ENCODE measurements at regions not wholly inside any gene's neighbourhood (a gene's known extent, or its start where the extent isn't known, plus 50 kb on each side); places are given as distances from the start of the nearest gene placed in this dataset.
"Not testable (repeated sequence)": the region's sequence is repeated elsewhere in the genome, so short reads cannot be mapped to it uniquely, and the experiment has no call there.

GRCh38 chr12:9417947-9418668 lies 189.6 kb downstream of the KLRB1 start:
- H3K27ac ChIP-seq; H3K4me1 ChIP-seq; H3K4me3 ChIP-seq; H3K4me2 ChIP-seq; H3K9me3 ChIP-seq; DNase-seq (ENCODE audit: low read depth in 1 of 2, low spot score in 1 of 2); POLR2A ChIA-PET; FAIRE-seq: not testable (repeated sequence)
- ATAC-seq, result peak; percentile 16 to 41; a peak in 4 of 6 replicates
- 71% methylated on average over 9 of the region's 16 CpGs for WGBS (ENCODE audit: missing lambda C conversion rate)
- CTCF ChIA-PET, result interaction anchor here (0.6 kb wide), 1 partner anchor 63 kb away, joined by 3 read pairs; no protein-coding TSS in a partner anchor

- 87% methylated on average over 5 of the region's 13 CpGs for WGBS (ENCODE audit: missing lambda C conversion rate)
- FAIRE-seq; H3K27ac ChIP-seq; DNase-seq (ENCODE audit: low read depth in 1 of 2, low spot score in 1 of 2); H3K4me3 ChIP-seq; H3K9me3 ChIP-seq; POLR2A ChIA-PET; H3K4me1 ChIP-seq; H3K4me2 ChIP-seq; ATAC-seq; CTCF ChIA-PET: not testable (repeated sequence)
These were observed 190.4 kb downstream of the KLRB1 start for GRCh38 chr12:9417341-9417740.

GRCh38 chr12:9416346-9416745 lies 191.4 kb downstream of the KLRB1 start:
- FAIRE-seq; H3K4me1 ChIP-seq; H3K27ac ChIP-seq; POLR2A ChIA-PET; H3K4me2 ChIP-seq; CTCF ChIA-PET; H3K9me3 ChIP-seq; H3K4me3 ChIP-seq; DNase-seq (ENCODE audit: low read depth in 1 of 2, low spot score in 1 of 2): not testable (repeated sequence)
- WGBS (ENCODE audit: missing lambda C conversion rate), result 74% methylated on average over 7 of the region's 8 CpGs
- peak; percentile 33 to 43; a peak in 4 of 6 replicates for ATAC-seq

- 0 out of 6 replicates have a peak, but pooled peaks of 1 of the 2 experiments have one; percentile 4 for ATAC-seq
- DNase-seq (ENCODE audit: low read depth in 1 of 2, low spot score in 1 of 2); H3K4me1 ChIP-seq; POLR2A ChIA-PET; H3K4me3 ChIP-seq; FAIRE-seq; CTCF ChIA-PET; H3K27ac ChIP-seq; H3K9me3 ChIP-seq; H3K4me2 ChIP-seq: not testable (repeated sequence)
- WGBS (ENCODE audit: missing lambda C conversion rate), result 91% methylated on average over 1 of the region's 3 CpGs
These were observed 191.8 kb downstream of the KLRB1 start for GRCh38 chr12:9415898-9416297.

- H3K4me2 ChIP-seq; CTCF ChIA-PET; H3K9me3 ChIP-seq; H3K4me3 ChIP-seq; H3K27ac ChIP-seq; DNase-seq (ENCODE audit: low read depth in 1 of 2, low spot score in 1 of 2); FAIRE-seq; H3K4me1 ChIP-seq; ATAC-seq; POLR2A ChIA-PET: not testable (repeated sequence)
- 87% methylated on average over 7 of the region's 7 CpGs for WGBS (ENCODE audit: missing lambda C conversion rate)
These were observed 193.9 kb downstream of the KLRB1 start for GRCh38 chr12:9413862-9414261.

GRCh38 chr12:9412459-9412858 lies 195.3 kb downstream of the KLRB1 start:
- not testable (repeated sequence) for ATAC-seq

GRCh38 chr12:9411616-9412268 lies 196.0 kb downstream of the KLRB1 start:
- POLR2A ChIA-PET, result not testable (repeated sequence)

More at GRCh38 chr12:9412459-9412858, 195.3 kb downstream of the KLRB1 start:
- H3K4me3 ChIP-seq; CTCF ChIA-PET; POLR2A ChIA-PET; H3K27ac ChIP-seq; H3K4me2 ChIP-seq; H3K9me3 ChIP-seq; DNase-seq (ENCODE audit: low read depth in 1 of 2, low spot score in 1 of 2); H3K4me1 ChIP-seq; FAIRE-seq: not testable (repeated sequence)
- 82% methylated on average over 3 of the region's 3 CpGs for WGBS (ENCODE audit: missing lambda C conversion rate)

GRCh38 chr12:9407425-9407748 lies 199.2 kb upstream of the PZP start:
- POLR2A ChIA-PET, result not testable (repeated sequence)

More at GRCh38 chr12:9411616-9412268, 196.0 kb downstream of the KLRB1 start:
- H3K4me1 ChIP-seq; H3K4me2 ChIP-seq; H3K9me3 ChIP-seq; H3K27ac ChIP-seq; ATAC-seq; CTCF ChIA-PET; FAIRE-seq; H3K4me3 ChIP-seq; DNase-seq (ENCODE audit: low read depth in 1 of 2, low spot score in 1 of 2): not testable (repeated sequence)
- 76% methylated on average over 7 of the region's 7 CpGs for WGBS (ENCODE audit: missing lambda C conversion rate)

More at GRCh38 chr12:9407425-9407748, 199.2 kb upstream of the PZP start:
- H3K9me3 ChIP-seq, FAIRE-seq, H3K4me3 ChIP-seq, ATAC-seq, H3K27ac ChIP-seq, H3K4me1 ChIP-seq, CTCF ChIA-PET, H3K4me2 ChIP-seq: not testable (repeated sequence)
- 45% methylated on average over 4 of the region's 4 CpGs for WGBS (ENCODE audit: missing lambda C conversion rate)
- DNase-seq (ENCODE audit: low read depth in 1 of 2, low spot score in 1 of 2), result peak in 1 of 2 experiments; percentile 50

All from A549 (cell line).